DND-41 (cell line): ENCODE measurements at regions not wholly inside any gene's neighbourhood (a gene's known extent, or its start where the extent isn't known, plus 50 kb on each side); places are given as distances from the start of the nearest gene placed in this dataset.

Experiments used
- CTCF ChIP-seq: IDR thresholded peaks from 2 replicates; pipeline ENCODE4 v1.5.1; 2012; ENCODE audit warnings: borderline replicate concordance, low read length, moderate library complexity, mild to moderate bottlenecking; ENCODE audit not compliant: poor library complexity, severe bottlenecking; ENCODE audit errors: extremely low read depth
- EZH2 ChIP-seq: IDR thresholded peaks from 3 replicates; pipeline ENCODE4 v1.6.1; 2012; ENCODE audit warnings: borderline replicate concordance, low read depth, mild to moderate bottlenecking, moderate library complexity, low read length, inconsistent platforms; ENCODE audit not compliant: severe bottlenecking

- TF ChIP-seq CTCF: no peak
- TF ChIP-seq EZH2: no peak
These were observed 521.2 kb downstream of the ZIC1 start for GRCh38 chr3:147930232-147930807.
